ENCODE measurements at regions not wholly inside any gene's neighbourhood (a gene's known extent, or its start where the extent isn't known, plus 50 kb on each side); places are given as distances from the start of the nearest gene placed in this dataset.

DNA sequence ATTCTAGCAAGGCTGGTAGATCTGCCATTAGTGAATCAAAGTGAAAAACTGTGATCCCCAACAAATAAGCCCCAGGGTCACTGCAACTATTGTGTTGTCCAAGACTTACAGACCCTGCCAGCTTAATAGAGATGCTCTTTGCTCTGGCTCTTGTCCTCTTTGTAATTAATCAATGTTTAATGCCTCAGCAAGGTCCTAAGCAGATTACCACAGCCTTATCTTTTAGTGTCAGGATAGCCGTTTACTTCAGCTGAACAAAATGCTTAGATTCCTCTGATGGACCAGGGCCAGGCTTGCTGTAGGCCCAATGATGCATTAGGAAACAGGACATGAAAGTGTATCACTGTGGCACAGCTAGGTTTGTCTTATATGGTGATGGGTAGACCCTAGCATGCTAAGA is 353.3 kb downstream of the HACE1 start:
- Histone ChIP-seq H3K27me3 (no peaks in the 10 kb centered on the region), H3K9me3 (no peaks in the 10 kb centered on the region), H3K36me3 (no peaks in the 10 kb centered on the region), H3K27ac (no peak overlapping the region), H3K4me1 (no peaks in the 10 kb centered on the region), H3K4me3 (no peak overlapping the region)
- intact Hi-C loops (cut with DNase I): no loop called here
- ATAC-seq (no peak), DNase-seq (no peak)
- TF ChIP-seq, protein P1, sequence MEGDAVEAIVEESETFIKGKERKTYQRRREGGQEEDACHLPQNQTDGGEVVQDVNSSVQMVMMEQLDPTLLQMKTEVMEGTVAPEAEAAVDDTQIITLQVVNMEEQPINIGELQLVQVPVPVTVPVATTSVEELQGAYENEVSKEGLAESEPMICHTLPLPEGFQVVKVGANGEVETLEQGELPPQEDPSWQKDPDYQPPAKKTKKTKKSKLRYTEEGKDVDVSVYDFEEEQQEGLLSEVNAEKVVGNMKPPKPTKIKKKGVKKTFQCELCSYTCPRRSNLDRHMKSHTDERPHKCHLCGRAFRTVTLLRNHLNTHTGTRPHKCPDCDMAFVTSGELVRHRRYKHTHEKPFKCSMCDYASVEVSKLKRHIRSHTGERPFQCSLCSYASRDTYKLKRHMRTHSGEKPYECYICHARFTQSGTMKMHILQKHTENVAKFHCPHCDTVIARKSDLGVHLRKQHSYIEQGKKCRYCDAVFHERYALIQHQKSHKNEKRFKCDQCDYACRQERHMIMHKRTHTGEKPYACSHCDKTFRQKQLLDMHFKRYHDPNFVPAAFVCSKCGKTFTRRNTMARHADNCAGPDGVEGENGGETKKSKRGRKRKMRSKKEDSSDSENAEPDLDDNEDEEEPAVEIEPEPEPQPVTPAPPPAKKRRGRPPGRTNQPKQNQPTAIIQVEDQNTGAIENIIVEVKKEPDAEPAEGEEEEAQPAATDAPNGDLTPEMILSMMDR (IDR thresholded peaks at IDR 0.05): no peak

DNA sequence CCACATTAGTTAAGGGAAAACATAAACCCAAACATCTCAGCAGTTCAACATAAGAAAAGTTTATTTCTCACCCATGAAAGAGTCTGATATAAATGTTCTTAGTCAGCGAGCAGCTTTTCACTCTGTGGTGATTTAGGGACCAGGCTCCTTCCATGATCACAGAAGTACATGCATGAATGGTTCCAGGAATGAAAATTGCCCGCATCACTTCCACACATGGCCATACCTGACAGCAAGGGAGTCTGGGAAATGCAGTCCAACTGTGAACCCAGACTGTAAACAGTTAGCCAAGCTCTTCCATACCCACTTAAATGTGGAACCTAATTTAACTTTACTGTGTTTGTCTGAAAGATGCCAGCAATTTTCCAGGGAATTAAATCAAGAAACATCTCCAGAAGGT is 353.9 kb downstream of the HACE1 start:
- H3K27ac ChIP-seq: no peak overlapping the region
- ATAC-seq: no peak
- no peaks in the 10 kb centered on the region for H3K27me3 ChIP-seq
- intact Hi-C loops (cut with DNase I): no loop called here
- no peak for DNase-seq
- H3K36me3 ChIP-seq: no peaks in the 10 kb centered on the region
- no peak overlapping the region for H3K4me3 ChIP-seq
- no peaks in the 10 kb centered on the region for H3K4me1 ChIP-seq
- TF ChIP-seq, protein P1 (IDR thresholded peaks at IDR 0.05): no peak
- no peaks in the 10 kb centered on the region for H3K9me3 ChIP-seq

- intact Hi-C loops (cut with DNase I): no loop called here
- no peak overlapping the region for H3K4me3 ChIP-seq
- H3K36me3 ChIP-seq: no peaks in the 10 kb centered on the region
- DNase-seq: no peak
- no peaks in the 10 kb centered on the region for H3K9me3 ChIP-seq
- no peaks in the 10 kb centered on the region for H3K27me3 ChIP-seq
- TF ChIP-seq, protein P1 (IDR thresholded peaks at IDR 0.05): no peak
- no peak overlapping the region for H3K27ac ChIP-seq
- H3K4me1 ChIP-seq: no peaks in the 10 kb centered on the region
- ATAC-seq: no peak
Measured at GRCh38 chr6:104500265-104500664, 359.5 kb downstream of the HACE1 start.

GRCh38 chr6:104486035-104486434 is 373.7 kb downstream of the HACE1 start:
- DNase-seq (no peak), ATAC-seq (no peak)
- no peaks in the 10 kb centered on the region for H3K27me3 ChIP-seq
- no peak overlapping the region for H3K4me3 ChIP-seq
- intact Hi-C loops (cut with DNase I): no loop called here
- no peaks in the 10 kb centered on the region for H3K4me1 ChIP-seq
- H3K36me3 ChIP-seq: no peaks in the 10 kb centered on the region
- no peak overlapping the region for H3K27ac ChIP-seq
- TF ChIP-seq, protein P1 (IDR thresholded peaks at IDR 0.05): no peak
- H3K9me3 ChIP-seq: no peaks in the 10 kb centered on the region

DNA sequence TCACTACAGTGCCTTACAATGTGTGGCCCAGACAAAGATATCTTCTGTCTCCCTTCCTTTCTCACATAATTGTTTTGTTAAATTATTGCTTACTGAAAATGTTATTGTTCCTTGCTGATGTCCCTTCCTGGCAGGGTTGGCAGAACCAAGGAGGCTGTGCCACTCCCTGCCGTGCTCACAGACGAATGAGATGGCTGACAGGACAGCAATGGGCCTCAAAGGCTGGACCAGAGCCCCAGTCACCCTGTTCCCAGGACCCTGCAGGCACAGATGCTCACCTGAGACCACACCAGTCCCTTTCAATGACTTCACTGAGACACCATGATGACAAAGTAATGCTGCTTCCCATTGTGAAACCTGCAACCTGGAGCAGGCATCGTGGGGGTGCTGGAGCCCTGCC is 375.1 kb downstream of the HACE1 start:
- ATAC-seq (no peak), DNase-seq (no peak)
- no peaks in the 10 kb centered on the region for H3K36me3 ChIP-seq
- H3K27me3 ChIP-seq: no peaks in the 10 kb centered on the region
- TF ChIP-seq, protein P1 (IDR thresholded peaks at IDR 0.05): no peak
- intact Hi-C loops (cut with DNase I): no loop called here
- H3K4me1 ChIP-seq: no peaks in the 10 kb centered on the region
- no peak overlapping the region for H3K27ac ChIP-seq
- no peak overlapping the region for H3K4me3 ChIP-seq
- no peaks in the 10 kb centered on the region for H3K9me3 ChIP-seq

Measured in left lung (tissue), 4 donors.